Astrocyte (in vitro differentiated cells and primary cell): ENCODE measurements at regions not wholly inside any gene's neighbourhood (a gene's known extent, or its start where the extent isn't known, plus 50 kb on each side); places are given as distances from the start of the nearest gene placed in this dataset.
"Not testable (repeated sequence)": the region's sequence is repeated elsewhere in the genome, so short reads cannot be mapped to it uniquely, and the experiment has no call there.

Source experiments
- DNase-seq: peaks from one replicate; pipeline ENCODE4 v3.0.0-alpha.2; 2010; ENCODE audit warnings: low read depth
- FAIRE-seq: peaks from 2 replicates; lab custom pipeline; 2011; peaks lifted over from hg19 to GRCh38; lab: Jason Lieb, UNC
- H2AFZ ChIP-seq: 2 replicates; pipeline ENCODE4 v1.6.0; 2012; ENCODE audit warnings: low read depth, low read length, inconsistent platforms
- H3K27ac ChIP-seq: 2 replicates; pipeline ENCODE4 v1.5.1; 2011; ENCODE audit warnings: low read depth, low read length, inconsistent platforms
- H3K27me3 ChIP-seq: 2 replicates; pipeline ENCODE4 v1.6.0; 2011; ENCODE audit warnings: low read length, inconsistent platforms; ENCODE audit not compliant: insufficient read depth
- H3K36me3 ChIP-seq: 2 replicates; pipeline ENCODE4 v1.5.1; 2011; ENCODE audit warnings: low read length, inconsistent platforms; ENCODE audit not compliant: insufficient read depth
- H3K4me1 ChIP-seq: 2 replicates; pipeline ENCODE4 v1.5.1; 2011; ENCODE audit warnings: low read length, inconsistent platforms; ENCODE audit not compliant: insufficient read depth
- H3K4me2 ChIP-seq: 2 replicates; pipeline ENCODE4 v1.6.0; 2012; ENCODE audit warnings: low read length, inconsistent platforms
- H3K4me3 ChIP-seq: 2 replicates; pipeline ENCODE4 v1.5.1; 2011; ENCODE audit warnings: low read depth, mild to moderate bottlenecking, low read length, inconsistent platforms; ENCODE audit not compliant: insufficient read depth
- H3K79me2 ChIP-seq: 2 replicates; pipeline ENCODE4 v1.6.0; 2012; ENCODE audit warnings: mild to moderate bottlenecking, low read length, inconsistent platforms; ENCODE audit not compliant: insufficient read depth
- H3K9ac ChIP-seq: 2 replicates; pipeline ENCODE4 v1.6.0; 2012; ENCODE audit warnings: mild to moderate bottlenecking, low read length, inconsistent platforms
- H3K9me3 ChIP-seq: 2 replicates; pipeline ENCODE4 v1.5.1; 2012; ENCODE audit warnings: low read depth, mild to moderate bottlenecking, low read length, inconsistent platforms; ENCODE audit not compliant: insufficient read depth
- H4K20me1 ChIP-seq: 2 replicates; pipeline ENCODE4 v1.6.0; 2012; ENCODE audit warnings: low read length, inconsistent platforms; ENCODE audit not compliant: insufficient read depth
- H3K27ac Mint-ChIP-seq: one replicate; pipeline ENCODE4 v1.8.0; 2021; ENCODE audit warnings: mild to moderate bottlenecking, mixed read lengths; ENCODE audit not compliant: unreplicated experiment
- H3K27me3 Mint-ChIP-seq: one replicate; pipeline ENCODE4 v1.8.0; 2021; ENCODE audit warnings: low read depth, mixed read lengths; ENCODE audit not compliant: unreplicated experiment
- H3K36me3 Mint-ChIP-seq: one replicate; pipeline ENCODE4 v1.8.0; 2021; ENCODE audit warnings: low read depth, mixed read lengths; ENCODE audit not compliant: unreplicated experiment
- H3K4me1 Mint-ChIP-seq: one replicate; pipeline ENCODE4 v1.8.0; 2021; ENCODE audit warnings: low read depth, mixed read lengths; ENCODE audit not compliant: unreplicated experiment
- H3K4me3 Mint-ChIP-seq: one replicate; pipeline ENCODE4 v1.8.0; 2021; ENCODE audit warnings: mild to moderate bottlenecking, moderate library complexity, mixed read lengths; ENCODE audit not compliant: unreplicated experiment
- H3K9me3 Mint-ChIP-seq: one replicate; pipeline ENCODE4 v1.8.0; 2021; ENCODE audit warnings: mild to moderate bottlenecking, mixed read lengths; ENCODE audit not compliant: unreplicated experiment
- EZH2 ChIP-seq: IDR thresholded peaks from 2 replicates; pipeline ENCODE4 v1.6.1; 2012; ENCODE audit warnings: mild to moderate bottlenecking, low read length, inconsistent platforms; ENCODE audit not compliant: insufficient read depth
- TF ChIP-seq, protein P1 (sequence below): IDR thresholded peaks from 2 replicates; pipeline ENCODE4 v1.5.1; 2011; ENCODE audit warnings: low read depth, mild to moderate bottlenecking, inconsistent platforms, low read length, moderate library complexity; ENCODE audit not compliant: insufficient read depth

DNA sequence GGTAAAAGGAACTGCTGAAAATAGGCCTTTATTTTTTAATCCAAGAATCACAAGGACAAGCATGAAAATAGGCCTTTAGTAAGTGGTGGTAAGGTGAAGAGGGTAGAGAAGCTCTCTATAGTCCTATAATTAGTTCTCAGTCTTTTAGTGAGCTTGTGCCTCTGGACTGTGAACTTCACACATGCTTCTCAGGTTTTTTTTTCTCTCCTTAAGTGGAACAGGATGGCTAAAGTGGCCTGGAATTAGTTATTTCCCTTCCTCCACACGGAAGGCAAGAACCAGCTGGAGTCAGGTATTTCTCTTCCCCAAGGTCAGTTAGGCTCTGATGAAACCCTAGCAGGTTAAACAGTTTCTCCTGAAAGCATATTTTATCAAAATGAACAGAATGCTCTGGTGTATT lies 203.0 kb upstream of the MINDY3 start:
- no peaks in the 10 kb centered on the region for H3K79me2 ChIP-seq
- H3K4me2 ChIP-seq: no peak overlapping the region
- no peak overlapping the region for H3K4me3 ChIP-seq
- no peaks in the 10 kb centered on the region for H3K27me3 Mint-ChIP-seq
- H3K36me3 ChIP-seq: no peaks in the 10 kb centered on the region
- H3K4me1 Mint-ChIP-seq: no peaks in the 10 kb centered on the region
- H3K36me3 Mint-ChIP-seq: no peaks in the 10 kb centered on the region
- no peaks in the 10 kb centered on the region for H4K20me1 ChIP-seq
- FAIRE-seq (no peak), DNase-seq (no peak)
- peaks cover 3% of the 10 kb centered on the region for H3K9me3 ChIP-seq
- H3K4me1 ChIP-seq: no peaks in the 10 kb centered on the region
- TF ChIP-seq EZH2: no peak
- TF ChIP-seq, protein P1, sequence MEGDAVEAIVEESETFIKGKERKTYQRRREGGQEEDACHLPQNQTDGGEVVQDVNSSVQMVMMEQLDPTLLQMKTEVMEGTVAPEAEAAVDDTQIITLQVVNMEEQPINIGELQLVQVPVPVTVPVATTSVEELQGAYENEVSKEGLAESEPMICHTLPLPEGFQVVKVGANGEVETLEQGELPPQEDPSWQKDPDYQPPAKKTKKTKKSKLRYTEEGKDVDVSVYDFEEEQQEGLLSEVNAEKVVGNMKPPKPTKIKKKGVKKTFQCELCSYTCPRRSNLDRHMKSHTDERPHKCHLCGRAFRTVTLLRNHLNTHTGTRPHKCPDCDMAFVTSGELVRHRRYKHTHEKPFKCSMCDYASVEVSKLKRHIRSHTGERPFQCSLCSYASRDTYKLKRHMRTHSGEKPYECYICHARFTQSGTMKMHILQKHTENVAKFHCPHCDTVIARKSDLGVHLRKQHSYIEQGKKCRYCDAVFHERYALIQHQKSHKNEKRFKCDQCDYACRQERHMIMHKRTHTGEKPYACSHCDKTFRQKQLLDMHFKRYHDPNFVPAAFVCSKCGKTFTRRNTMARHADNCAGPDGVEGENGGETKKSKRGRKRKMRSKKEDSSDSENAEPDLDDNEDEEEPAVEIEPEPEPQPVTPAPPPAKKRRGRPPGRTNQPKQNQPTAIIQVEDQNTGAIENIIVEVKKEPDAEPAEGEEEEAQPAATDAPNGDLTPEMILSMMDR: no peak
- no peak overlapping the region for H3K27ac Mint-ChIP-seq
- H3K9ac ChIP-seq: no peak overlapping the region
- H3K4me3 Mint-ChIP-seq: no peak overlapping the region
- no peak overlapping the region for H2AFZ ChIP-seq
- no peaks in the 10 kb centered on the region for H3K27me3 ChIP-seq
- no peak overlapping the region for H3K27ac ChIP-seq
- no peaks in the 10 kb centered on the region for H3K9me3 Mint-ChIP-seq

DNA sequence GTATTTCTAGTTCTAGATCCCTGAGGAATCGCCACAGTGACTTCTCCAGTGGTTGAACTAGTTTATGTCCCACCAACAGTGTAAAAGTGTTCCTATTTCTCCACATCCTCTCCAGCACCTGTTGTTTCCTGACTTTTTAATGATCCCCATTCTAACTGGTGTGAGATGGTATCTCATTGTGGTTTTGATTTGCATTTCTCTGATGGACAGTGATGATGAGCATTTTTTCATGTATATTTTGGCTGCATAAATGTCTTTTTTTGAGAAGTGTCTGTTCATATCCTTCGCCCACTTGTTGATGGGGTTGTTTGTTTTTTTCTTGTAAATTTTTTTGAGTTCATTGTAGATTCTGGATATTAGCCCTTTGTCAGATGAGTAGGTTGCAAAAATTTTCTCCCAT lies 223.2 kb upstream of the MINDY3 start:
- not testable (repeated sequence) for H3K4me3 ChIP-seq, H3K27me3 ChIP-seq, H3K79me2 ChIP-seq, H3K27me3 Mint-ChIP-seq, H3K4me2 ChIP-seq, FAIRE-seq, H3K4me1 Mint-ChIP-seq, H3K36me3 ChIP-seq, H2AFZ ChIP-seq, H3K9ac ChIP-seq, H3K4me1 ChIP-seq, H3K36me3 Mint-ChIP-seq, H3K4me3 Mint-ChIP-seq, H3K27ac ChIP-seq, H4K20me1 ChIP-seq, DNase-seq, H3K9me3 ChIP-seq, H3K27ac Mint-ChIP-seq, H3K9me3 Mint-ChIP-seq

GRCh38 chr10:16105082-16105481 lies 244.8 kb upstream of the MINDY3 start:
- TF ChIP-seq, protein P1: no peak
- TF ChIP-seq EZH2: no peak
- Histone ChIP-seq H4K20me1 (no peaks in the 10 kb centered on the region), H3K9me3 (no peaks in the 10 kb centered on the region), H3K79me2 (no peaks in the 10 kb centered on the region), H3K4me1 (no peaks in the 10 kb centered on the region), H3K4me2 (no peak overlapping the region), H3K36me3 (no peaks in the 10 kb centered on the region), H3K27me3 (no peaks in the 10 kb centered on the region), H3K4me3 (no peak overlapping the region), H3K9ac (no peak overlapping the region), H2AFZ (no peak overlapping the region), H3K27ac (no peak overlapping the region)
- H3K27me3 Mint-ChIP-seq: no peaks in the 10 kb centered on the region
- no peak for FAIRE-seq
- no peak for DNase-seq
- peaks cover 2% of the 10 kb centered on the region for H3K4me1 Mint-ChIP-seq
- H3K36me3 Mint-ChIP-seq: no peaks in the 10 kb centered on the region
- H3K4me3 Mint-ChIP-seq: no peak overlapping the region
- no peaks in the 10 kb centered on the region for H3K9me3 Mint-ChIP-seq
- no peak overlapping the region for H3K27ac Mint-ChIP-seq
